GM12873 (cell line): ENCODE measurements at regions not wholly inside any gene's neighbourhood (a gene's known extent, or its start where the extent isn't known, plus 50 kb on each side); places are given as distances from the start of the nearest gene placed in this dataset.

ENCODE experiments used
- CTCF ChIP-seq: IDR thresholded peaks from 2 replicates; pipeline ENCODE4 v1.5.1; 2012; ENCODE audit warnings: low read depth, mild to moderate bottlenecking, moderate library complexity, low read length, control low read depth; ENCODE audit not compliant: insufficient read depth; ENCODE audit errors: missing control alignments

GRCh38 chr11:95661162-95661561, 128.4 kb downstream of the FAM76B start:
- TF ChIP-seq CTCF, result no peak

- no peak for TF ChIP-seq CTCF
These were observed 129.5 kb downstream of the FAM76B start for GRCh38 chr11:95660038-95660437.

- no peak for TF ChIP-seq CTCF
These were observed 130.5 kb downstream of the FAM76B start for GRCh38 chr11:95659088-95659487.

- no peak for TF ChIP-seq CTCF
These were observed 134.0 kb downstream of the FAM76B start for GRCh38 chr11:95655536-95655935.

GRCh38 chr11:95653680-95654079, 135.9 kb downstream of the FAM76B start:
- no peak for TF ChIP-seq CTCF

GRCh38 chr11:95653099-95653498, 136.5 kb downstream of the FAM76B start:
- TF ChIP-seq CTCF, result no peak

GRCh38 chr11:95652002-95652472, 137.5 kb downstream of the FAM76B start:
- TF ChIP-seq CTCF, result no peak
